NT2/D1 (cell line): ENCODE measurements at regions not wholly inside any gene's neighbourhood (a gene's known extent, or its start where the extent isn't known, plus 50 kb on each side); places are given as distances from the start of the nearest gene placed in this dataset.

ENCODE experiments used
- SUZ12 ChIP-seq: IDR thresholded peaks from 2 replicates; pipeline ENCODE4 v1.6.1; 2011; ENCODE audit not compliant: insufficient read length, insufficient read depth; ENCODE audit errors: extremely low read depth
- ZNF274 ChIP-seq: IDR thresholded peaks from 2 replicates; pipeline ENCODE4 v1.6.1; 2011; ENCODE audit warnings: mild to moderate bottlenecking, low read depth, low read length

GRCh38 chr14:82060219-82060618 is 526.6 kb upstream of the SEL1L start:
- no peak for TF ChIP-seq SUZ12
- no peak for TF ChIP-seq ZNF274
